Muscle of leg (tissue), 3 donors: ENCODE measurements at regions not wholly inside any gene's neighbourhood (a gene's known extent, or its start where the extent isn't known, plus 50 kb on each side); places are given as distances from the start of the nearest gene placed in this dataset.

ENCODE experiments used
- DNase-seq: peaks from one replicate; pipeline ENCODE4 v3.0.0; 2013
- H3K27ac ChIP-seq: one replicate; pipeline ENCODE4 v1.5.1; 2013; ENCODE audit warnings: mild to moderate bottlenecking, low read length, control low read depth
- H3K27me3 ChIP-seq: one replicate; pipeline ENCODE4 v1.6.1; 2013; ENCODE audit warnings: low read length; ENCODE audit not compliant: control insufficient read depth, insufficient read depth
- H3K36me3 ChIP-seq: one replicate; pipeline ENCODE4 v1.6.1; 2013; ENCODE audit warnings: low read length; ENCODE audit not compliant: control insufficient read depth, insufficient read depth
- H3K4me1 ChIP-seq: one replicate; pipeline ENCODE4 v1.6.1; 2013; ENCODE audit warnings: low read length; ENCODE audit not compliant: control insufficient read depth, insufficient read depth
- H3K4me3 ChIP-seq: one replicate; pipeline ENCODE4 v1.5.1; 2013; ENCODE audit warnings: low read length, control low read depth
- H3K9me3 ChIP-seq: replicated peaks from 2 replicates; pipeline ENCODE4 v1.6.1; 2013; ENCODE audit warnings: low read depth, low read length; ENCODE audit not compliant: control insufficient read depth
- WGBS: methylation state at CpG from one replicate; pipeline ENCODE4 v1.1.5; 2013; ENCODE audit warnings: missing lambda C conversion rate; ENCODE audit not compliant: insufficient coverage; 5-methylcytosine and 5-hydroxymethylcytosine counted together

DNA sequence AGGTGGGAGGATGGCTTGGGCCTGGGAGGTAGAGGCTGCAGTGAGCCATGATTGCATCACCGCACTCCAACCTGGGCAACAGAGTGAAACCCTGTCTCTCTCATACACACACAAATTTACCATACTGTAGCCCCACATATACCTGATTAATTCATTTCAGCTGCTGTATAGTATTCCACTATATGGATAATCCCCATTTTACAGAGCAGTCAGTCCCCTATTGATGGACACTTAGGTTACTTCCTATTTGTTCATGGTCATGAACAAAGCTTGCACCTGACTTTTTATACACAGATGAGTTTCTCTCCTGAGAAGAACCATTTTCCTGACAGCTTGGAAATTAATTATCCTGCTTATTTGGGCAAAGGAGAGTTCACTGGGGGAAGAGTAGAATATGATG is 59.2 kb downstream of the EMX2 start:
- no peaks in the 10 kb centered on the region for H3K9me3 ChIP-seq
- H3K4me3 ChIP-seq = no peak overlapping the region
- H3K36me3 ChIP-seq = no peaks in the 10 kb centered on the region
- H3K27me3 ChIP-seq = no peaks in the 10 kb centered on the region
- no peak for DNase-seq
- no peaks in the 10 kb centered on the region for H3K4me1 ChIP-seq
- WGBS = no CpG with 5 or more reads among the region's 1 CpG
- no peak overlapping the region for H3K27ac ChIP-seq

DNA sequence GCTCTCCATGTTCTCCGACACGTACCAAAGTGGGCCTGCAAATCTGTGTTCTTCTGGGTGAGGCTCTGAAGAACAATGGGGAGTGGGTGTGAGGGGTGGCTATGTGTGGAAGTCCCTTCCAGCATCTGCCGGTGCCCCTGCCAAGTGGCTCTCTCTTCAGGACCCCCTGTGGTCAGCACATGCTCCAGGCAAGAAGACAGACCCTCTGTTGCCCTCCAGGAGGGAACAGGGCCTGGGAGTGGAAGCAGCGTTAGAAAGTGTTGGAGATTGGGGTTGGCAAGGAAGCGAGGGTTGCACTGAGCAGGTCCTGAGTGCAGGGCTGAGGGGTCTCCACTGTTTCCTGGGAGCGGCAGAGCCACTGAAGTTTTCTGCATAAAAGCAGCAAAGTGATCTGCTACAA is 60.5 kb downstream of the EMX2 start:
- no peaks in the 10 kb centered on the region for H3K27me3 ChIP-seq

DNA sequence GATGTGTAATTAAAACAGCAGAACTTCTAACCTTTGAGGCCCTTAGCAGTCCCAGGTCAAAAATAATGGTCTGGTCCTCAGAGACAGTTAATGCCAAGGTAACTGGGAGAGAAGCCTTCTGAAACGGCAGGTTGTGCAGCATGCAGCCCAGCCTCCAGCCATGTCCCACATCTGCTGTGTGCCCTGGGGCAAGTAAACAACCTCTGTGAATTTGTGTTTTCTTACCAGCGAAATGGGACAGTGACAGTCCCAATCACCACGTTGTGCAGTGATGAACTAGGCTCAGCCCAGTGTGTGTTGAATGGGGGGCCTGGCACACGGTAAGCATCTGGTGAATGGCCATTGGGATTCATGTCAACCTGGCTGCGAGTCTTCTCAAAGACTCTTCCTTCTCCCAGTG is 61.2 kb downstream of the EMX2 start:
- no peaks in the 10 kb centered on the region for H3K36me3 ChIP-seq
- no peak overlapping the region for H3K27ac ChIP-seq
- DNase-seq = no peak
- no peaks in the 10 kb centered on the region for H3K27me3 ChIP-seq
- no peak overlapping the region for H3K4me3 ChIP-seq
- WGBS = 94% methylated on average over 4 of the region's 5 CpGs
- peaks cover 2% of the 10 kb centered on the region for H3K4me1 ChIP-seq
- no peaks in the 10 kb centered on the region for H3K9me3 ChIP-seq

More for the DNA sequence above, 60.5 kb downstream of the EMX2 start:
- WGBS = 91% methylated on average over 6 of the region's 6 CpGs
- Histone ChIP-seq H3K4me1 (no peaks in the 10 kb centered on the region), H3K4me3 (no peak overlapping the region), H3K36me3 (no peaks in the 10 kb centered on the region), H3K27ac (no peak overlapping the region), H3K9me3 (no peaks in the 10 kb centered on the region)
- DNase-seq = no peak

DNA sequence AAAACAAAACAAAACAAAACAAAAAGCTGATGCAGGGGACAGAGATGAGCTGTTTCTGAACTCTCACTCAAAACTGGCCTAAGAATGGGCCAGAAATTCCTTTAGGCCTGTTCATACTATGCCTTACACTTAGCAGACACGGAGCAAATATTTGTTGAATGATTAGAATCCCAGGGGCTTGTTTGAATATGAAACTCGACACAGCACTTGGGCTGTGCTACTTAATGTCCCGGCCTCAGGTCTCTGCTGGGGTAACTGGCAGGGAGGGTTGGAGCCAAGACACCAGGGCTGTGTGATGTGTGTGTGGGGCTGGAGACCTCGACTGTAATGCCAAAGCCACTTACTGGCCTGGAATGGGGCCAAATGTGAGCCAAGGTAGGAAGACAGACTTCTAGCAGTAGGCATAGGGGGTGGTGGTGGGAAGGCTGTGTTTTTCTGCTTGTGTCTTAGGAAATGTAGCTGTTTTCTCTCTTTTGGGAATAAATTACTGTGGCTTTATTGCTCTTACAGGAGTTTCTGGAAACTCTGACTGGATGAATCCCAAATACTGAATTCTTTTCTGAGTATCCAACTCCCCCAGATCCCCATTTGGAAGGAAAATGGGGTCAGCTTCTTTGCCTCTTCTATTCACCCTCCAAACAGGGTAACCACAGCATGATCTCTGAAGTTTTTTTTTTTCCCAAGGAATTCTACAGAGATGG is 66.7 kb downstream of the EMX2 start:
- H3K27me3 ChIP-seq = no peaks in the 10 kb centered on the region
- H3K4me3 ChIP-seq = no peak overlapping the region
- peak; percentile 96 for DNase-seq
- peaks cover 22% of the 10 kb centered on the region for H3K4me1 ChIP-seq
- peak overlapping the region; percentile 86 for H3K27ac ChIP-seq
- H3K9me3 ChIP-seq = no peaks in the 10 kb centered on the region
- no peaks in the 10 kb centered on the region for H3K36me3 ChIP-seq
- 22% methylated on average over 3 of the region's 4 CpGs for WGBS

DNA sequence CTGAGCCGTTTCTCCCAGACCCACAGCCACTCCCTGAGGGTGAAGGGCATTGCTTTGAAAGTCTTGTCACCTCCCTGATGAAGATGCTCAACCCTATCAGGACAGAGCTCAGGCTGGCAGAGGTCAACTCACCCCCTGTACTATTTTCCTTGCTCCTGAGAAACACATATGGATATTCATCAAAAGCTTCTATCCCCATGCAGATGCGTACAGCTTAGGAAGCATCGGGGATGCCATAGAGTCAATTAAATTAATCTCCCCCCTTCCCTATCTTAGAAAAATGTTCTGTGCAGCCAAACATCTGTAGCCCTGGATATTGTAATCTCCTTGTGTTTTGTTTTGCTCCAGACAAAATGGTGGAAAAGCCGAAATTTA is 67.2 kb downstream of the EMX2 start:
- WGBS = 40% methylated on average over 1 of the region's 4 CpGs
- no peaks in the 10 kb centered on the region for H3K27me3 ChIP-seq

DNA sequence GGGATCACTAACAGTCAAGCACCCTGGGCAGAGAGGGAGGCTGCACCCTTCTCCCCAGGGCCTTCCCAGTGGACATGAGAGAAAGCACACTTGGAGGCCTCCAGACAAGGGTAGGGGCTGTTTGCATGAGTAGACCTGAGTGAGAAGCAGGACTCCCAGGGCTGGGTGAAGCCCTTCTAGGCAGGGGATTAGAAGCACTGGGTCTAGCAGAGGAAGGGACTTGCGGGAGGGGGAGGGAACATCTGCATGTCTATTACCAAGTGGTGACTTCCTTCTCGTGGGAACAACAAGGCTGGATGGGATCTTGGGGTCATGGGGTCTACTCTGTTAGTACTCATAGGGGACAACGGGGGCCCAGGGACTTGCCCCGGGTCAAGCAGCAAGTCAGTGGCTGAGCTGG is 67.8 kb downstream of the EMX2 start:
- Histone ChIP-seq H3K27ac (peak overlapping the region; percentile 86), H3K36me3 (no peaks in the 10 kb centered on the region), H3K27me3 (no peaks in the 10 kb centered on the region), H3K4me3 (no peak overlapping the region), H3K9me3 (no peaks in the 10 kb centered on the region), H3K4me1 (peaks cover 22% of the 10 kb centered on the region)
- DNase-seq = peak; percentile 35
- 57% methylated on average over 4 of the region's 4 CpGs for WGBS

More for the DNA sequence above, 67.2 kb downstream of the EMX2 start:
- H3K4me1 ChIP-seq = peaks cover 22% of the 10 kb centered on the region
- peak overlapping the region; percentile 86 for H3K27ac ChIP-seq
- peak; percentile 81 for DNase-seq
- H3K36me3 ChIP-seq = no peaks in the 10 kb centered on the region
- no peak overlapping the region for H3K4me3 ChIP-seq
- H3K9me3 ChIP-seq = no peaks in the 10 kb centered on the region

DNA sequence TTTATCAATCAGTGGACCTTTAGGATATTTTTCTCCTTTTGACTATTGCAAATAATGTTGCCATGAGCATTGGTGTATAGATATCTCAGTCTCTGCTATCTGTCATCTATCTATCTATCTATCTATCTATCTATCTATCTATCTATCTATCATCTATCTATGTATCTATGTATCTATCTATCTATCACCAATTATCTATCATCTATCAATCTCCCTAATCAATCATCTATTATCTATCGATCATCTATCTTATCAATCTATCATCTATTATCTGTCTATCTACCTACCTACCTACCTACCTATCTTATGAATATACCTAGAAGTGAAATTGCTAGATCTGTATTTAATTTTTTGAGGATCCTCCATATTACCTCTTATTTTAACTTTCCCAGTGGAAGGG is 69.6 kb downstream of the EMX2 start:
- Histone ChIP-seq H3K36me3 (no peaks in the 10 kb centered on the region), H3K4me1 (peaks cover 22% of the 10 kb centered on the region), H3K4me3 (no peak overlapping the region), H3K27me3 (no peaks in the 10 kb centered on the region), H3K9me3 (no peaks in the 10 kb centered on the region), H3K27ac (no peak overlapping the region)
- DNase-seq = no peak
- no CpG with 5 or more reads among the region's 1 CpG for WGBS

DNA sequence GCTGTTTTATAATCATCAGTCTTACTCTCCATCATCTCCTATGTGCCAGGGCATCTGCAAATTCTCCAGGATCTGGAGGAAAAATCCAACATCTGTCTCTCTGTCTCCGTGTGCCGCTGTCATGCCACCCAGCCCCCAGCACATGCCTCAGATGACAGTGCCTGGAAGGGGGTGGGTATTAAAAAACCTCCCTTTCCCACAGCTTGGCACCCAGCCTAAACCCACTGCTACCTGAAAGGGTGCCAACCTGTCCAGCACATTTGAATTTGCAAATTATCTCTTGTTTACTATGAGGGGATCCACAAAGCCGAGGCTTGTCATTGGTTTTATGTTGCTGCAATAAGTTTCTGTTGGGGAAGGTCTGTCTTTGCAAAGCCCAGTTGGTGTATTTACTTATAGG is 73.1 kb downstream of the EMX2 start:
- Histone ChIP-seq H3K4me1 (peaks cover 5% of the 10 kb centered on the region), H3K4me3 (no peak overlapping the region)
- DNase-seq = no peak

DNA sequence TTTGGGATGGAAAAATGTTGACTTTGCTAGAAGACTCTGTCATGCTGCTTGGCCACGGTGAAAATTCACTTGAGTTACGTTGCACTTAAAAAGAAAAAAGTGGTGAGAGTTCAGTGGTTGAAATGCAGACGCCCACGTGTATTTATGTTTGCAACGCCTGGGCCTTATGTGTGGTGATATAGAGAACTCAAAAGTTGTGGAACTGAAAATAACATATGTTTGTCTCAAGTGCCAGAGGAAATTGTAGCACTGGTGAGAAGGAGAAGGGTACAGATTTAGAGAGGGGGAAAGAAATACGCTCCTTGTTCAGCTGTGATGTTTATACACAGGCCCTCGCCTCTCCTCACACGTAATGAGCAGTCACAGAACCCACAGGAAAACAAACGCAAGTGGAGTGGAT is 73.6 kb downstream of the EMX2 start:
- Histone ChIP-seq H3K4me3 (no peak overlapping the region), H3K36me3 (no peaks in the 10 kb centered on the region), H3K27ac (no peak overlapping the region), H3K27me3 (peaks cover 4% of the 10 kb centered on the region), H3K4me1 (peaks cover 3% of the 10 kb centered on the region), H3K9me3 (no peaks in the 10 kb centered on the region)
- DNase-seq = no peak
- WGBS = 44% methylated on average over 5 of the region's 9 CpGs

More for the DNA sequence above, 73.1 kb downstream of the EMX2 start:
- no peaks in the 10 kb centered on the region for H3K9me3 ChIP-seq
- no peak overlapping the region for H3K27ac ChIP-seq
- H3K27me3 ChIP-seq = peaks cover 2% of the 10 kb centered on the region
- WGBS = 43% methylated on average over 1 of the region's 3 CpGs
- H3K36me3 ChIP-seq = no peaks in the 10 kb centered on the region

DNA sequence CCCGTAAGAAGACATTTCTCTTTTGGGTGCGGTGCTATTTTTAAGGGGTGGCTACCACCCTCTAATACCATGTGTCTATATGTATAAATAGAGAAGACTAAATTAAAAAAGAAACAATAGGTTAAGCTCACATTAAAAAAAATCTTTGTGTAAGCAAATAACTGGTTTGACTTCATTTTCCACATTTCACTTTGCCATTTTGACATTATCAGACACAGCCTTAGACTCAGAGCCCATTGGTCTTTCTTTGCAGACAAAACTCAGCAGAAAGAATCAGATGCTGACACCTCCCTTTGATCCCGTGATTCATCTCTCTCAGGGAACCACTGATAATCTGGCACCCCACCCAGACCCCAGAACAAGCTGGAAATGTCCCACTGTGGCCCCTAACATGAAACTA is 74.5 kb downstream of the EMX2 start:
- no peak for DNase-seq
- WGBS = 100% methylated on average over 1 of the region's 3 CpGs

DNA sequence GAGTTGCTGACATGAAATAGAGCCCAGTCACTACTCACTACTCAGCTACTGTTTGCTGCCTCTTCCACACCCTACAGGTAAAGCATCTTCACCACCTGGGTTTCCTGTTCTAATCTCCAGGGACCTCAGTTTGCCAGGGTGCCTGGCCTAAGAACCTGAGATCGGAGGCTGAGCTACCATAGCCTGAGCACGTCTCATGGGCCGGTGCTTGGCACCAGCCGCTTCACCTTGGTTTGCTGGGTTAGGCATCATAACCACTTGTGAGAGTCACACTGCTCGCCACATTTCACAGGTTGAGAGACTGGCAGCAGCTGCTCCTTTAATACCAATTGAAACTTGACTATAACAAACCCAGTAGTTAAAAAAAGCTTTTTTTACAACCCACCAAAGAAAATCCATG is 75.1 kb downstream of the EMX2 start:
- H3K36me3 ChIP-seq = no peaks in the 10 kb centered on the region
- H3K27ac ChIP-seq = no peak overlapping the region
- peaks cover 4% of the 10 kb centered on the region for H3K27me3 ChIP-seq
- H3K9me3 ChIP-seq = no peaks in the 10 kb centered on the region
- WGBS = 94% methylated on average over 4 of the region's 5 CpGs
- no peak overlapping the region for H3K4me3 ChIP-seq
- peaks cover 2% of the 10 kb centered on the region for H3K4me1 ChIP-seq
- DNase-seq = no peak

More for the DNA sequence above, 74.5 kb downstream of the EMX2 start:
- Histone ChIP-seq H3K4me3 (no peak overlapping the region), H3K9me3 (no peaks in the 10 kb centered on the region), H3K27me3 (peaks cover 4% of the 10 kb centered on the region), H3K27ac (no peak overlapping the region), H3K4me1 (peaks cover 2% of the 10 kb centered on the region), H3K36me3 (no peaks in the 10 kb centered on the region)
